ENCODE measurements at regions not wholly inside any gene's neighbourhood (a gene's known extent, or its start where the extent isn't known, plus 50 kb on each side); places are given as distances from the start of the nearest gene placed in this dataset.

DNA sequence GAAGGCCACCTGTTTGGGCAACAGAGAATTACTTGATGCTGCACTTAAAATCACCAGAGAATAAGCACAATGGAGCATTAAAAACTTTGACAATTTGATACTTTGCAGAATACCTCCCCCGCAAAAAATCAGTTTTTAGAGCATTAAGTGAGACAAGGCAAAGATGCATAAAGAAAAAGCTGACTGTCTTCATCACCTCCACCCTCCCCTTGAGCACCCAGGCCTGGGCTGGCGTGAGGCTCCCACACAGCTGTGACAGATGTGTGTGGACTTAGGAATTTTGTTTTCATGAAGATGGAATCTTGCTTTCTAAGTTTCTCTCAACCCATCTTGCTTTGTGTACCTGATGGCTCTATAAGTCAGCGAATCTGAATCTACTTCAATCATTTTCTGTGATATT lies 242.2 kb downstream of the EMX2 start:
- no peaks in the 10 kb centered on the region for H3K36me3 Mint-ChIP-seq (ENCODE audit: low read depth, unreplicated experiment)
- no peak for DNase-seq (ENCODE audit: low spot score)
- H3K4me3 Mint-ChIP-seq (ENCODE audit: unreplicated experiment), result no peak overlapping the region
- H3K27me3 Mint-ChIP-seq (ENCODE audit: unreplicated experiment), result no peaks in the 10 kb centered on the region
- no peak overlapping the region for H3K27ac Mint-ChIP-seq (ENCODE audit: unreplicated experiment)
- TF ChIP-seq, protein P1, sequence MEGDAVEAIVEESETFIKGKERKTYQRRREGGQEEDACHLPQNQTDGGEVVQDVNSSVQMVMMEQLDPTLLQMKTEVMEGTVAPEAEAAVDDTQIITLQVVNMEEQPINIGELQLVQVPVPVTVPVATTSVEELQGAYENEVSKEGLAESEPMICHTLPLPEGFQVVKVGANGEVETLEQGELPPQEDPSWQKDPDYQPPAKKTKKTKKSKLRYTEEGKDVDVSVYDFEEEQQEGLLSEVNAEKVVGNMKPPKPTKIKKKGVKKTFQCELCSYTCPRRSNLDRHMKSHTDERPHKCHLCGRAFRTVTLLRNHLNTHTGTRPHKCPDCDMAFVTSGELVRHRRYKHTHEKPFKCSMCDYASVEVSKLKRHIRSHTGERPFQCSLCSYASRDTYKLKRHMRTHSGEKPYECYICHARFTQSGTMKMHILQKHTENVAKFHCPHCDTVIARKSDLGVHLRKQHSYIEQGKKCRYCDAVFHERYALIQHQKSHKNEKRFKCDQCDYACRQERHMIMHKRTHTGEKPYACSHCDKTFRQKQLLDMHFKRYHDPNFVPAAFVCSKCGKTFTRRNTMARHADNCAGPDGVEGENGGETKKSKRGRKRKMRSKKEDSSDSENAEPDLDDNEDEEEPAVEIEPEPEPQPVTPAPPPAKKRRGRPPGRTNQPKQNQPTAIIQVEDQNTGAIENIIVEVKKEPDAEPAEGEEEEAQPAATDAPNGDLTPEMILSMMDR (IDR thresholded peaks at IDR 0.05; ENCODE audit: unreplicated experiment), result no peak
- H3K9me3 Mint-ChIP-seq (ENCODE audit: unreplicated experiment), result no peaks in the 10 kb centered on the region
- H3K4me1 Mint-ChIP-seq (ENCODE audit: unreplicated experiment), result no peaks in the 10 kb centered on the region

- H3K9me3 Mint-ChIP-seq (ENCODE audit: unreplicated experiment), result no peaks in the 10 kb centered on the region
- H3K27me3 Mint-ChIP-seq (ENCODE audit: unreplicated experiment), result peaks cover 6% of the 10 kb centered on the region
- H3K36me3 Mint-ChIP-seq (ENCODE audit: low read depth, unreplicated experiment), result no peaks in the 10 kb centered on the region
- no peak overlapping the region for H3K4me3 Mint-ChIP-seq (ENCODE audit: unreplicated experiment)
- no peak overlapping the region for H3K27ac Mint-ChIP-seq (ENCODE audit: unreplicated experiment)
- no peak for DNase-seq (ENCODE audit: low spot score)
- TF ChIP-seq, protein P1 (IDR thresholded peaks at IDR 0.05; ENCODE audit: unreplicated experiment), result no peak
- no peaks in the 10 kb centered on the region for H3K4me1 Mint-ChIP-seq (ENCODE audit: unreplicated experiment)
Measured at GRCh38 chr10:117788911-117789310, 246.4 kb downstream of the EMX2 start.

DNA sequence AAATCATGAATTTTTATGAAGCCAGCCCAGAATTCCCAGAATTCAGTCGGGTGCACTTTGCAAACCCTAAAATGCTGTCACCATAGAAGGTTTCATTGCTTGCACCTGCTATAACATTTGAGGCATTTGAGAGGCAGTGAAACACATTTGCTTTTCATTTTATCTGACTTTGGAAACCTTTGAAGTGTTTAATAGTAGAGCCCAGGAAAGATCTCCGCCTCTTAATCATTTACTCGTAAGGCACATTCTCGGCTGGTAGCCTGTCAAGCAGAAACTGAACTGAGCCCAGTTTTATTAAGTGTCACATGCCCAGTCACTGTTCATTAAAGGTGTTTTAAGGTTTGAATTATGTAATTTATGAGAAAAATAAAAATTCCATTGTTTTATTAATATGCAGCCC lies 247.6 kb downstream of the EMX2 start:
- Mint-ChIP-seq H3K9me3 (ENCODE audit: unreplicated experiment) (no peaks in the 10 kb centered on the region), H3K27me3 (ENCODE audit: unreplicated experiment) (peaks cover 10% of the 10 kb centered on the region), H3K27ac (ENCODE audit: unreplicated experiment) (no peak overlapping the region), H3K36me3 (ENCODE audit: low read depth, unreplicated experiment) (no peaks in the 10 kb centered on the region), H3K4me3 (ENCODE audit: unreplicated experiment) (no peak overlapping the region), H3K4me1 (ENCODE audit: unreplicated experiment) (no peaks in the 10 kb centered on the region)
- TF ChIP-seq, protein P1 (IDR thresholded peaks at IDR 0.05; ENCODE audit: unreplicated experiment), result no peak
- DNase-seq (ENCODE audit: low spot score), result no peak

DNA sequence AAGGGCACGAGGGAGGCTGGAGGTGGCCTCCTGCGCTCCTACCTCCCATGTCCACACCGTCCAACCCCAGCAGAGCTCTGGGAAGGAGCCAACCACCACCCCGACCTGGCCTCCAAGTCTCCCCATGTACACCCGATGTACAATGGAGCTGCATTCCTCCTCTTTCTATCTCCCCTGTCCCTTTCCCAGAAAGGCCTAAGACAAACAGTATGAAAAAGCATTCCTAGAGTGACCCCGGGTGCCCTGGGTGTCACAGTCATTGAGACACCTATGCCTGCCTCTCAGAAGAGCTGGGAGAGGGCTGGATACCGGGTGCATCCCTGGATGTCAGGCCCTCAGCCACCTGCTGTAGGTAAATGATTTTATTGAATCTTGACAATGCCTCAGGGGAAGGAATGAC lies 248.1 kb downstream of the EMX2 start:
- TF ChIP-seq, protein P1 (IDR thresholded peaks at IDR 0.05; ENCODE audit: unreplicated experiment), result no peak
- Mint-ChIP-seq H3K4me3 (ENCODE audit: unreplicated experiment) (no peak overlapping the region), H3K27me3 (ENCODE audit: unreplicated experiment) (peaks cover 10% of the 10 kb centered on the region), H3K4me1 (ENCODE audit: unreplicated experiment) (no peaks in the 10 kb centered on the region), H3K9me3 (ENCODE audit: unreplicated experiment) (no peaks in the 10 kb centered on the region), H3K36me3 (ENCODE audit: low read depth, unreplicated experiment) (no peaks in the 10 kb centered on the region), H3K27ac (ENCODE audit: unreplicated experiment) (no peak overlapping the region)
- no peak for DNase-seq (ENCODE audit: low spot score)

- peaks cover 10% of the 10 kb centered on the region for H3K27me3 Mint-ChIP-seq (ENCODE audit: unreplicated experiment)
- no peak overlapping the region for H3K27ac Mint-ChIP-seq (ENCODE audit: unreplicated experiment)
- TF ChIP-seq, protein P1 (IDR thresholded peaks at IDR 0.05; ENCODE audit: unreplicated experiment), result no peak
- H3K4me1 Mint-ChIP-seq (ENCODE audit: unreplicated experiment), result no peaks in the 10 kb centered on the region
- no peak for DNase-seq (ENCODE audit: low spot score)
- no peak overlapping the region for H3K4me3 Mint-ChIP-seq (ENCODE audit: unreplicated experiment)
- H3K9me3 Mint-ChIP-seq (ENCODE audit: unreplicated experiment), result no peaks in the 10 kb centered on the region
- no peaks in the 10 kb centered on the region for H3K36me3 Mint-ChIP-seq (ENCODE audit: low read depth, unreplicated experiment)
Measured at GRCh38 chr10:117792214-117792613, 249.7 kb downstream of the EMX2 start.

All from endothelial cell (in vitro differentiated cells).